GM03348 (cell line): ENCODE measurements at regions not wholly inside any gene's neighbourhood (a gene's known extent, or its start where the extent isn't known, plus 50 kb on each side); places are given as distances from the start of the nearest gene placed in this dataset.

ENCODE experiments used
- DNase-seq: peaks from one replicate; pipeline ENCODE4 v3.0.0; 2012; ENCODE audit warnings: low spot score

DNA sequence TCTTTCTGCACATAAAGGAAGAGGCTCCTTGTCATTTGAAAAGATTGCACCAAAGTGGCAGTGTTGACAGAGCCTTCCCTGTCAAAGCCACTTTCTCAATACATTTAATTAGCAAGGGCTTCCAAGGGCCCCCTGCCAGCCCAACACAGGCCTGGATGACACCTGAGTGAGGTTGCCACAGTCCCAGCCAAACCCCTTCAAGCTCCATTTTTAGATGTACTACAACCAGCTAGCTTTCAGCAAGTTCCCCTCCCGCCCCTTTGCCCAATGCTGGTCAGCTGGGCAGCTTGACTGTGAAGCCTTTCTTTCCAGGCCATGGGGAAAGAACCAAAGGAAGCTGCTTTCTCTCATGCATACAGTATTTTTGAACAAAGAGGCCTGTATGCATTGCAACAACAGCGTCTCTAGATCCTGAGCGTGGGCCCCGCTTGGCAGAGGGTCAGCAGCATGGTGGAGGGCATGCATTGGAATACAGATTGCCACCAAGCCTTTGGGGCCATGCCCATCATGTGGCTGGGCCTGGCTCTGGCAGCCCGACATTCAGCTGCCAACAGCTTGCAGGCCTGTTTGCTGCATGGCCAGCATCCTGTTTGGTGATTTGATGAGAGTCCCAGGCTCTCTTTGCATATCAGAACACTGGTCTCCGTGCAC, 261.1 kb upstream of the GATB start:
- DNase-seq: no peak

DNA sequence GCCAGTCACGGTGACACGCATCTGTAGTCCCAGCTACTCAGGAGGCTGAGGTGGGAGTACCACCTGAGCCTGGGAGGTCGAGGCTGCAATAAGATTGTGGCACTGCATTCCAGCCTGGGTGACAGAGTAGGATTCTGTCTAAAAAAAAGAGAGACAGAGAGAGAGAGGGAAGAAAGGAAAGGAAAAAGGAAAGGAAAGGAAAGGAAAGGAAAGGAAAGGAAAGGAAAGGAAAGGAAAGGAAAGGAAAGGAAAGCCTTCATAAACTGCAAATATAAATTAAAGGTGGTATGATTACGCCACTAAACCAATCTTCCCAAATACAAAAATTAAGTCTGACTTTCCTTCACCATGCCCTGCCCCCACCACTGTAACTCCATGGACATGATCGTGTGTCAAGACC, 259.3 kb upstream of the GATB start:
- no peak for DNase-seq

DNA sequence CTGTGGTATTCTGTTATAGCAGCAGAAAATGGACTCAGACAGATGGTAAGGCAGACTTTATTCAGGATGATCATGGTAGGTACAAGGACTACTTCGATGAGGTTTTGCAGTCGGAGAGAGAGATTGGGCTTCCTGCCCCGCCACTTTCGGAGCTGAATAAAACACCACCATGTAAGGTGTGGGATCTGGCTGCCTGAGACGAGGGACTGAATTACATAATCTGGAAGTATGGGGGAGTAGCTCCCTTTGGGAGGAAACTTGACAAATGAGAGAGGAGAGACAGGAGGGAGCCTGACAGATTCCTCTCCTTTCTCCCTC, 255.5 kb upstream of the GATB start:
- no peak for DNase-seq

DNA sequence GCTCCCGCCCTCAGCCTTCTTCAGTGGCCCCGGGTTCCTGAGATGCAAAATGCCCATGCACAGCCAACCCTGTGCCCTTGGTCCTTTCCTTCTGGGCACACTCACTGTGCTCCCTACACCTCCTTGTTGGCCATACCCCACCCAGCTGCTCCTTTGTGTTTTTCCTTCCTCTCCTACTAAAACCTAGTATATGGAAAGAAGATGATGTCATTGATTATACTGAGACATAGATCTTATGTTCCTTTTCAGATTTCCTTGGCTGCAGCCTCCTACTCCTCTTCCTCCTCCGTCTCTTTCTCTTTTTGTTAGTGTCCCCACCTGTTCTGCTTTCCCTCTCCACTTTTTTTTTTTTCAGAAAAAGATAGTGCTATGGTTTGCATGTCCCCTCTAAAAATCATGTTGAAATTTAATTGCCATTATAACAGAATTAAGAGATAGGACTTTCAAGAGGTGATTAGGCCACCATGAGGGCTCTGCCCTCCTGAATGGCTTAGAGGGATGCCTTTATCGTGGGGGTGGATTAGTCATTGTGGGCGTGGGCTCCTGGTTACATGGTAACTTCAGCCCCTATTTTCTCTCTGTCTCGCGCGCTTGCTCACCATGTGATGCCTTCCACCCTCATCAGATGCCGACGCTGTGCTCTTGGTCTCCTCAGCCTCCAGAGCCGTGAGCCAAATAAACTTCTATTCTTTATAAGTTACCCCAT, 254.9 kb upstream of the GATB start:
- DNase-seq: no peak

DNA sequence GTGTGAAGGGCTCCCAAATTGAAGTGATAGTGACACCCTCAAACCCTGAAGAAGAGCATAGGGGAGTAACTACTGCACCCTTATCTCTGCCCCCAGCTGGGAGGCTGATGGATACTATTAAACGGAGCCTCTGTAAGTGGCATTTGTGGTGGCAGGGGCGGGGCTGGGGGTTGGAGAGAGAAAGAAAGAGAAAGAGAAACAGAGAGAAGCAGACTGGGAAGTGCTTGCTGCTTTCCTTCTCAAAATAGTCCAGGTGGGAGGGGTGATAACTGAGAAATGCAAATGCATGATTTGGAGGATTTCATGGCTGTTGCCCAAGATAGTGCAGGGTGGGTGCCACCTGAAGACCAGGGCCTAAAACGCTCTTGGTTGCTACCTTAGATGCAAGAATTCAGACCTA, 253.5 kb upstream of the GATB start:
- no peak for DNase-seq

DNA sequence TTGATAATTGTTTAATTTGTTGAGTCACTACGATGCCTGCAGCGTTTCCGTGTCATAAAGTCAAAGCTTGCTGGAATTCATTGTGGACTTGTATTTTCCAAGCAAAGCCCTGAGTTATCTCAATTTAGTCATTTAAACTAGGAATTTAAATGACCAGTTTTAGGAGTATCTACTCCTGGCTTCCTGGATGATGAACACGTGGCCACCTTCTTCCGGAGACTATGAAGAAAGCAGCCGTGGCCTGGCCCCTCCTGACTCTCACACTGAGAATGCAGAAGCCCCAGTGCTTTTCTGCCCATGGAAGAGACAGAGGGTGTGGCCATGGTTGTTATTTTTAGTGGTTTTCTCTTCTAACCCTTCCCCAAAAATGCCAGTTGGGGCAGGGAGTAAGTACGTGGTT, 250.7 kb upstream of the GATB start:
- DNase-seq: no peak

DNA sequence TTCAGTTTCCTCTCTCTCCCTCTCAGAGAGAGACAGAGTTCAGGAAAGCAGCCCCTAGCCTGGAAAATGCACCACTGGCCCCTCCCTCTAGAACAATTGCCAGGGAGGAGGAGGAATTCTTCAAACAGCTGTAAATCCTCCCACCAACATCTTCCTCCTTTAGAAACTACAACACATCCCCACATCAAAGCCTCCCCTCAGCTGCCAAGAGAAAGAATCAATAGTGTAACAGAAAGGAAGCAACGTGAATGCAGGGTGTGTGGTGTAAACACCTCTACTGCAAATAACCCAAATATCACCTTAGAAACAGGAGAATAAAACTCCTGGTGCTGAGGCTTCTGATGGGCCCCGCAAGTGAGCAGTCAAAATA, 249.9 kb upstream of the GATB start:
- no peak for DNase-seq

DNA sequence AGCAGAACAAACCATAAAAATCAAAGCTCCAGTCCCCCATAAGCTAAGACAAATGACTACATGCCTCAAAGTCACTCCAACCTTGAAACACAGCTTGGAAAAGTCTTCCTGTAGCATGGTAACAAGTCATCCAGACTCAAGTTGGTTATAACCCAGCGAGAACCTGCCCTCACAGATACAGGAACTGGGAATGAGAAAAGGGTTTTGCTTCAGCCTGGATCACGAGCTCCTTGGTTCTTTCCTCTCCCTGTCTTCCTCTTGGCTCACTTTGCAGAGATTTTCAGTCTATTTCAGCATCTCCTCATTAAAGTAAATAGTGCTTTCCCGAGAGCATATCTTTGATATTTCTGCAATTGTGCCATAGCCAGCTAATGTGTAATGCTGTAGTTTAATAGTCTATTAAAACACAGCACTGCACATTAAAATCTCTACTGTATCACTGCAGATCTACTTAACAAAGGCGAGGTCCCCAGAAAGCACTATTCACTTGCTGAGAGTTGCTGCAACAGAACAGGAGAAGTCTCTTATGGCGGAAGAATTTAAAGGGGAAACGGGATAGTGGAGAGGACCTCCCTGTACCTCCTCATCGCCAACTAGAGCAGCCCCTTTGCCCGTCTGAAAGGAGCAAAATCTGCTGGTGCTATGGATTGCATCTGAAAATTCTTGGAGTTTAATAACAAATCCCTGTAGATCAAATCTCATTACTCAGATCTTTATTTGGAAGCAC, 249.3 kb upstream of the GATB start:
- no peak for DNase-seq

DNA sequence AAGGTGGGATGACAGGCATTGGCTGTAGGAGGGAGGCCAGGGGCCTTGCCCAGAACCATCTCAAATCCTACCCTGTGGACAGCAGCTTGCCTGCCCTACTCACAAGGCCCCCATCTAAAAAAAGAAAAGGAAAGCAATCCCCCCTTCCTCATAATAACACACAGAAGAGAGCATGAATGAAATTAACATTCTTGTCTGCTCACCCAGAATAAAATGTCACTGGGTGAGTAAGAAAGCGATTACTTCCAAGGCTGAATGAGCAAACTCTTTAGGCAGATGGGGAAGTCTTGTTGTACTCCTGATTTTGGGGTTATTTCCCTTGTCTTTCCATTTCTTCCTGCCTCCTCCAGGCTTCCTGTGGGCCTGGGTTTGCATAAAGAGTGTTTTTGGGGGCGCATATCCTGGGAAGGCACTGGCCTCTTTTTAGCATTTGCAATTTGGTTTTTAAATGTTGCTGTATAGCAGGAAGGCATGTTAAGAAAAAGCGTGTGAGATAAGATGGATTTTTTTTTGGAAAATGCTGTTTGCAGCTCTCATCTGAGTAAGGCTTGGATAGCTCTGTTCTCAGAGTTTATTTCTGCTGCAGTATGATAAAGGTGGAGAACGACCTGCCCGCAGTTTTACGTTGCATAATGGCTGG, 248.3 kb upstream of the GATB start:
- no peak for DNase-seq

DNA sequence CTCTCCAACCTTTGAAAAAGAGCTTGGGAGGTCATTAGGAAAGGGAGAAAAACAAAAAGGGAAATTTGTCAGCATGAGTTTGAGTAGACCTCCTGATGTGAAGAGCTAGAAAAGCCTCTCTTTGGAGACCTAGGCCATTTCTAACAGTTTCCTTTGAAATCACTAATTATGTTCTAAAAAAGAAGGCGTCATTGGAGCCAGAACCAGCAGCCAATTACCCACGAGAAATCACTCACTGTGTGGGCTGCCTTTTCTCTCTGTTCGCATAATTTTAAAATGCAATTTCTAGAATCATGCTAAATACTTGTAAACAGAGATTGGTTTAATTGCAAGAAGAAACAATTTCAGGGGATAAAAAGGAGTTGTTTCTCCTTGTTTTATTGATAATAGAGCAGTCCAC, 246.3 kb upstream of the GATB start:
- DNase-seq: no peak

DNA sequence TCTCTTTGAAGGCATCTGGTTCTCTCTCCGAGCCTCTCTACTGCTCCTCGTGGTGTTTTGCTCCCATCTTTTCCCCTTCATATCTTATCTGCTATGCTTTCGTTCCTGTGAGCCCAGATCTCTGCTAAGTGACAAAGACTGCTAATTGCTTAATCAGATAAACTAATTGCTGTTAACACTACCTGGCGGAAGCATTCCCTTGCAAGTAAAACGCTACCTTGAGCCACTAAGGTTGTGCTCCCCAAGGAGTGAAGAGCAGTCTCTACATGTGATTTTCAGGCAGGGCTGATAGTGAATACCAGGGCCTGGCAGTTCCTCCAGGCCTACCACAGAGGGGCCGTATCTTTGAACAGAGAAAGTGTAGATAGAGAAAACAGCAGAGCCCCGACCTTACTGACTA, 244.0 kb upstream of the GATB start:
- DNase-seq: no peak

DNA sequence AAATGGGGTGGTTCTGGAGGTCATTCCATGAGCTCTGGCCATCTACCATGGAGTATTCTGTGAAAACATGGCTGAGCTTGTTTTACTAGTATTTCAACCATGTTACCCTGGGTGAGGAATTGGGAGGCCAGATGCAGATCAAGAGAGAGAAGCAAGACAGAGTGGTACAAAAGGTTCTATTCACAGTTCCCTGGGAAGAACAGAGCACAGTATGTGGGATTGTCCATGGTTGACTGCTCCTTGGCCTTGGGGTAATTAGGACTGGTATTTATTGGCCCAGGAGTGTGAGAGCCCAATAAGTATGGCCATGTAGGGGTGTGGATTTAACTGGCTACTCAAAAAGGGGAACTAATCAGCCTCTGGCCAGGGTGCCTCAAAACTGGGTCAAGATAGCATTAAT, 239.7 kb upstream of the GATB start:
- DNase-seq: no peak

DNA sequence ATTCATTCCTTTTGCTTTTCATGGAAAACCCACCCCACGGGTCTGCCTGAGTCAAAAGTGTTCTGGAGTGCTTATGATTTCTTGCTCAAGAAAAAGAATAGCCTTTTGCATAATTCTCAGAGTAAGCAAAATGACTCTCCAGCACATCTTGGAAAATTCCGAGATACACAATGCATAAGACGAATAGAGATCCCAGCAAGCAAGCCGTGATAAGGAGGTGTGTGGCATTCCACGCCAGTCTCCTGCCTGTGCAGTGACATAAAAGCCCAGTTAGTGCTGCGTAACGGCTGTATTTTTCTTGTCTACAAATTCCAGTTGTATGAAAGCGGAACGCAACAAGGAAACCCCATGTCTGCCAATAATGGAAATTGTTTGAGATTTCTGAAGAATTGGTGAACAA, 237.9 kb upstream of the GATB start:
- DNase-seq: no peak

DNA sequence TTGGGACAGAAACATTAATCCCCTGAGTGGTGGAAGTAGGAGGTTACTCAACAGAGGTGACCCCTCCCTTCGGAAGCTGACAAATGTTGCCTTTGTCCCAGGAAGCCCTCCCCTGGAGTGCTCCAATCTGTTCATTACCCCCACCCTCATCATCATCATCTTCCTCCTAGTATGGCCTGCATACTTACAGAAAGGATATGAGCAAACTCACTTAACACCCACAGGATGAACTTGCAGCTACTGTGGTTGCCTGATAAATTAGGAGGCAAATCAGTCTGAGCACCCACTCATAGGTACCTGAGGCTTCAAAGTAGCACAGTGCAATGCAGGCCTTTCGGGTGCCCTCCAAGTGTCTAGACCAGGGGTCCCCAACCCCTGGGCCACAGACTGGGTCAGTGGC, 236.7 kb upstream of the GATB start:
- DNase-seq: no peak

DNA sequence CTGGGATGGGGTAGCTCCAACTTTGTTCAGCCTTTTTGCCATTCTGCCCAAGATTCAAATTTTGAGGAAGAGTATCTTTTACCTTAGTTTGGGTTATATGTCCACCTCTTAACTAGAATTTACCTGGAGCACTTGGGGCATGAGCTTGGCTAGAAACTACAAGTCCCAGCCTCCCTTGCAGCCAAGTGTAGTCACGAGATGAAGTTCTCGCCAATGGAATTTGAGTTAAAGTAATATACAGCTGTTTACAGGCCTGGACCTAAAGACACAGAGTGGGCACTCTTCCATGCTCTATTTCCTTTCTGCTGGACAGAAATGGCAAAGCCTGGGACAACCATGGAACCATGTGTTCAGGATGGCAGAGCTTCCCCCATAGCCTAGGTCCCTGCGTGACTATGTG, 233.6 kb upstream of the GATB start:
- no peak for DNase-seq

DNA sequence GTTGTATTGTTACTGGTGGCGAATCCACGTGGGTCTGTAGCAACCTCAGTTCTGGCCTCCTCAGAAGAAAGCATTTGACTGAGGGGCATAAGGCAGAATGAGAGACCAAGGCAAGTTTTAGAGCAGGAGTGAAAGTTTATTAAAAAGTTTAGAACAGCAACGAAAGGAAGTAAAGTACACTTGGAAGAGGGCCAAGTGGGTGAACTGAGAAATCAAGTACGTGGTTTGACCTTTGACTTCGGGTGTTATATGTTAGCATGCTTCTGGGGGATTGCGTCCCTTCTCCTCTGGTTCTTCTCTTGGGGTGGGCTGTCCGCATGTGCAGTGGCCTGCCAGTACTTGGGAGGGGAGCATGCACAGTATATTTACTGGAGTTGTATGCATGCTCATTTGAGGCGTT, 232.7 kb upstream of the GATB start:
- DNase-seq: no peak

DNA sequence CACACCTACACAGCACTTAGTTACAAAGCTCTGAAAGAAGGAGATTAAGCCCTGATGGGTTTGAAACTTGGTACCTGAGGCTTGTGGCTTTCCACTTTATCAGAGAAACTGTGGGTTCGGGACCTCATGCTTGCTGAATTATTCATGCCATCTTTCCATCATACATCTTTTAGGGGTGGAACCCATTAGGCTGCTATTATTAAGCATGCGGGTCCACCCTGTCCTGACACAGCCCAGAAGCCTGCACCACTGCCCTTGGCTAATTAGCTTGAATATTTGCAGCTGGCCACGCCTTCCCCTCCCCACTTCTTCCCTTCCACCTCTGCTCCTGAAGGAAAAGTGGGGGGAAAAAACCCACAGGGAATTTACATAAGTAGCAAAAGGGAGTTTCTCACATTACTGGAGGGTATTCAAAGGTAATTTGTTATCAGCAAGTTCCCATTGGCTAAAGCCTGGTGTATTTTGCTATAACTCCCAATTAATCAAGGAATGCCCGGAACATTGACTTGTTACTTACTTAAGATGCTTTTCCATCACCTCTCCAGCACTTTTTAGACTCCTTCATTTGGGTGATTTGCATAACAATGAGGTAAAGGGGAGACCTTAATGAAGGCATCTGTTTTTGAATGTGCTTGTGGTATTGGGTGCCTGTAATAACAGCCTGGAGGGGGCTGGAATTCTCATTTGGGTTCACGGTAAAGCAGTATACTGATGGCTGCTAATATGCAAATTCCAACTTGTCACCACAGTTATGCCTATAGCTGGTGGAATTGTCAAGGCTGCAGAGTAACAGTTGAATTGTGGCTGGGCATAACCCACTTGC, 231.7 kb upstream of the GATB start:
- DNase-seq: no peak

DNA sequence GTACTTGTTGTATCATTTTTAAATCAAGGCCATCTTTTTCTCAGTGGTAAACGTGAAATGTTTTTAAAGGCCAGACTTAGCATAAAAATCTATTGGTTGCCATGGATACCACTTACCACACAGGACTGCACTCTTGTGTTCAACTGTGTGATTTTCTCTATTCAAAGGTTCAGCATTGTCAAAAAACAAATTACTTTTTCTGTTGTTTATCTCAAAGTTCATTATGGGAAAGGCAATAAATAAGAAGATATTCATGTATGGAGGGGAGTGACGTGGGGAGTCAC, 231.0 kb upstream of the GATB start:
- DNase-seq: no peak

DNA sequence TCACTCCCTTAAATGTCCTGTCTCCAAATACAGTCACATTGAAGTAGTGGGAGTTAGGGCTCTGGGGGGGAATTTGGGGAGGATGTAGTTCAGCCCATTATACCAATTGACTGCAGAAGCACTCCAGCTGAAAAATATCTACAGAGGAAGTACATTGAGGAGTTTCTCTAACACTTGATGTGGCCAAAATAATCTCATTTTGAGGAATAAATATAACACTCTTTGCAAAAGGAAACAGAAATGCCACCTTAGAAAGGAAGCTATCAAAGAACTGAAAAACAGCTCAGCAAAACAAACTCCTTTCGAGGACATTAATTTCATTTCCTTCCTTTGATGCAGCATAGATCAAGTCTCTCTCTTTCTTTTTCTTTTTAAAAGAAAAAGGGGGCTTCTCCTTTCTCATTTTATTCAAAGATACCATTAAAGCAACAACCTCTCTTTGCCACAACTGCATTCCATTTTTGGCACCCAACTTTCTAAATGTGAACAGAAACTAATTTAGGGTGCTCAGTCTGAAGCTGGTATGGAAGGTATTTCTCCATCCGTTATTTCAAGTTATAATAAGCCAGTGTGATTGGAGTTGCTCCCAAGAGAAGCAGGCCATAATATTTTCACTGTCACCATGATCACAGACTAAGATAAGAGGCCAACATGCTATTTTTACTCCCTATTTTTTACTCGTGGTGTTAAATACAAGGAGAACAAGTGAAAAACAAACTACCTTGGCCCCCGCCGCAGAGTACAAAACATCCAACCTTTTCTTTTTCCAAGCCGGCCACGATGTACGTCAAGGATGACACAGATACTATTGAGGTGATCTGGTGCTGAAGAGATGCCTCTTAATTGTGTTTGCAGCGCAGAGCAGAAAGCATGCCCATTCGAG, 230.4 kb upstream of the GATB start:
- DNase-seq: no peak

DNA sequence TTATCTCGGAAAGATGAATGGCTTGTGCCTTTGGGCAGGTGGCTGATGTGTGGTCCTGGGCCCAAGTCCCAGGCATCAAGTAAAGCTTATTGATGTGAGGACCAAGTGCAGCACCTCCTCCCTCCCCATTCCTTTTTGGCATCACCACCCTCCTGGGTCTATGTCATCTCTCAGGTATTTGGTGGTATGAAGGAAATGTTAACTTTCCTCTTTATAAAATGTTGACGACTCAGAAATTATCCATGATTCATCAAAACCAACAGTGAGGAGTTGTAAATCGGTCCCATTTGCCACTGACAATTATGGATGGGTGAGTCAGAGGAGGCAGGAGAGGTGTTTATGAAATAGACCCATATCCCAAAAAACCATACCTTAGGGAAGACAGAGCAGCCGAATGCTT, 229.4 kb upstream of the GATB start:
- peak; percentile 80 for DNase-seq

DNA sequence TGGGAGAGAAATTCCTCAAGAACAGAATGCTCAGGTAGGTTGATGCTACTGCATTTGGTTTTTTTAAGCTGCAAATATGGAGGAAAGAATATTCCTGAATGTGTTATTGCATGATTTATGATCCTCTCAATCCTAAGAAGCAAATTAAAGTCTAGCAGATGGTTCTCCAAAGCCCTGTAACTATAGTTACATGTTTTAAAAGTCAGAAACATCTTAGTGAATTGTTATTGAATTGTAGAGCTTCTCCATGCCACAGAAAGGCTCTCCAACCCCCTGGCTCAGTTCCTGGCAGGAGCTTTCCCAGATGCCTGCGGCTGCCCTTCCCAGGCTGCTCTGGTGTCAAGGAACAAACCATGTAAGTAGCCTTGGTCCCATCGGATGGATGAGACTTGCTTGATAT, 227.8 kb upstream of the GATB start:
- DNase-seq: no peak

DNA sequence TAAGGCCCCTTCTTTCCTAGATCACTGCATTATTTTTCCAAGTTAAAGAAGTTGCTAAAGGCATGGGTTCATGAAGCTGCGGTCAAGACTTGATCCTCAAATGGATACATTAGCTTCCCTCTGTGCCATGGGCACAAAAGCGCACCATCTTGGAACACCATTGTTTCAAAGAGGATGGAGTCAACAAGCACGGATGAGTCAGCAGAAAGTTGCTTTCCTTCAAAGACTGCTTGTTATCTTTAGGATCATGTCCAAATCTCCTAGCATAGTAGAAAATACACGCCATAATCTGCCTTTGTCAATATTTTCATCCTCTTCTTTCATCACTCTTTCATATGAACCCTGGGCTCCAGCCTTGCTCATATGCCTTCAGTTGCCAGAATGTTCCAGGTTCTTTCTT, 226.8 kb upstream of the GATB start:
- DNase-seq: no peak
